ENCODE measurements at regions not wholly inside any gene's neighbourhood (a gene's known extent, or its start where the extent isn't known, plus 50 kb on each side); places are given as distances from the start of the nearest gene placed in this dataset.

DNA sequence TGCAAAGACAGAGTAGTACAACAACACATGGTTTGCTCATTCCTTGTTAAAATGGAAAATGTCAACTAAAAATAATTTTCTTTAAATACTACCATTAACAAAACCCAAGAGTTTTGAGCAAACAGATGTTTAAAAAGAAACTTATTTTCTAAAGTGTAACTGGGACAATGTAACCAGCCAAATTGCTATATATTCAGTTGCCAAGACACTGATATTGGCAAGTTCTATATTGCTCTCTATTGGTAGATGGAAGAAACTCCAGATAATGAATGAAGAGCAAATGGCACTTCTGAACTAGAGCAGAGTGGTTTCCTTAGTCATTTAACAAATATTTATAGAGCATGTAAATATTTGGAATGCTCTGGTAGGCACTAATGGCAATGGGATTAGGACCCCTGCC, 966.2 kb downstream of the RPA4 start:
- no TSS peak for BruUV-seq (replicated peaks)
- Histone ChIP-seq H4K91ac (ENCODE audit: insufficient read depth, low read depth, low read length) (no peak overlapping the region), H3K23ac (ENCODE audit: low read depth, low read length) (no peak overlapping the region), H3K4me2 (ENCODE audit: low read depth, low read length) (no peak overlapping the region), H3K79me1 (ENCODE audit: low read depth in 1 of 2, low read length in 2 of 2) (no peaks in the 10 kb centered on the region), H4K8ac (ENCODE audit: low read depth in 2 of 2, low read length in 2 of 2) (no peak overlapping the region), H3K36me3 (ENCODE audit: control insufficient read depth, insufficient read depth, low read length) (no peaks in the 10 kb centered on the region), H3K27me3 (ENCODE audit: control insufficient read depth, insufficient read depth, low read length) (no peaks in the 10 kb centered on the region), H3K27ac (ENCODE audit: insufficient read depth, low read length) (no peak overlapping the region), H3K9me1 (ENCODE audit: insufficient read depth, low read length) (no peaks in the 10 kb centered on the region), H3K56ac (ENCODE audit: extremely low read depth, insufficient read depth, low read length) (no peak overlapping the region), H2BK15ac (ENCODE audit: low read depth, low read length) (no peak overlapping the region), H2BK5ac (ENCODE audit: low read depth, low read length, poor library complexity, severe bottlenecking) (no peak overlapping the region), H3K4me3 (ENCODE audit: insufficient read depth, low read depth, low read length) (no peak overlapping the region), H2AK5ac (ENCODE audit: low read depth, low read length) (no peak overlapping the region), H3K9ac (ENCODE audit: low read depth, low read length) (no peak overlapping the region), H3K18ac (ENCODE audit: low read depth, low read length) (no peak overlapping the region), H2AK9ac (replicated peaks; ENCODE audit: low read depth, low read length, poor library complexity) (no peak overlapping the region), H3K14ac (replicated peaks; ENCODE audit: low read depth, low read length) (no peak overlapping the region), H3K4ac (ENCODE audit: low read depth, low read length) (no peak overlapping the region), H3K4me1 (ENCODE audit: control insufficient read depth, insufficient read depth, low read length) (no peaks in the 10 kb centered on the region), H3K9me3 (ENCODE audit: control insufficient read depth, insufficient read depth, low read length) (peaks cover 29% of the 10 kb centered on the region; the same call in 1 of the 2 replicates), H2AFZ (replicated peaks; ENCODE audit: low read length, poor library complexity) (no peak overlapping the region), H4K5ac (ENCODE audit: low read depth, low read length) (no peak overlapping the region), H2BK20ac (ENCODE audit: low read depth, low read length) (no peak overlapping the region), H4K20me1 (ENCODE audit: insufficient read depth, low read length) (no peaks in the 10 kb centered on the region), H2BK120ac (ENCODE audit: low read depth, low read length) (no peak overlapping the region)
- CTCF ChIA-PET: interaction anchor here (0.5 kb wide), 1 partner anchor 31 kb away, joined by 4 read pairs; no protein-coding TSS in a partner anchor
- in situ Hi-C loops (cut with MboI; ENCODE audit: low sequenced_read_pairs): no loop called here
- POLR2A ChIA-PET (ENCODE audit: unreplicated experiment): no interaction called here
- dilution Hi-C loops (cut with HindIII; ENCODE audit: low sequenced_read_pairs, unreplicated experiment): no loop called here
- no peak for ATAC-seq (ENCODE audit: low read depth)
- no peak for DNase-seq
- no peak for TF ChIP-seq RAD21 (IDR thresholded peaks at IDR 0.05; ENCODE audit: low read length)
- TF ChIP-seq SMC3 (IDR thresholded peaks at IDR 0.05; ENCODE audit: low read depth, low read length): no peak
- TF ChIP-seq POLR2A (IDR thresholded peaks at IDR 0.05; ENCODE audit: low read depth, low read length): no peak
- TF ChIP-seq NFE2L2 (IDR thresholded peaks at IDR 0.05; ENCODE audit: low read depth, low read length): no peak
- TF ChIP-seq RCOR1 (IDR thresholded peaks at IDR 0.05; ENCODE audit: insufficient replicate concordance, low read length): no peak
- no peak for TF ChIP-seq MAZ (IDR thresholded peaks at IDR 0.05; ENCODE audit: borderline replicate concordance, low read depth, low read length)
- TF ChIP-seq CEBPB (IDR thresholded peaks at IDR 0.05; ENCODE audit: low read depth, low read length): no peak
- no peak for TF ChIP-seq BHLHE40 (IDR thresholded peaks at IDR 0.05; ENCODE audit: low read depth, low read length)
- no peak for TF ChIP-seq MAFK (IDR thresholded peaks at IDR 0.05; ENCODE audit: low read depth, low read length)
- TF ChIP-seq, protein P1, sequence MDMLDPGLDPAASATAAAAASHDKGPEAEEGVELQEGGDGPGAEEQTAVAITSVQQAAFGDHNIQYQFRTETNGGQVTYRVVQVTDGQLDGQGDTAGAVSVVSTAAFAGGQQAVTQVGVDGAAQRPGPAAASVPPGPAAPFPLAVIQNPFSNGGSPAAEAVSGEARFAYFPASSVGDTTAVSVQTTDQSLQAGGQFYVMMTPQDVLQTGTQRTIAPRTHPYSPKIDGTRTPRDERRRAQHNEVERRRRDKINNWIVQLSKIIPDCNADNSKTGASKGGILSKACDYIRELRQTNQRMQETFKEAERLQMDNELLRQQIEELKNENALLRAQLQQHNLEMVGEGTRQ (IDR thresholded peaks at IDR 0.05; ENCODE audit: low read depth, low read length): no peak
- no peak for TF ChIP-seq MXI1 (IDR thresholded peaks at IDR 0.05; ENCODE audit: borderline replicate concordance, low read depth, low read length)
- no peak for TF ChIP-seq FOS (IDR thresholded peaks at IDR 0.05; ENCODE audit: low read depth, low read length)
- TF ChIP-seq, protein P2, sequence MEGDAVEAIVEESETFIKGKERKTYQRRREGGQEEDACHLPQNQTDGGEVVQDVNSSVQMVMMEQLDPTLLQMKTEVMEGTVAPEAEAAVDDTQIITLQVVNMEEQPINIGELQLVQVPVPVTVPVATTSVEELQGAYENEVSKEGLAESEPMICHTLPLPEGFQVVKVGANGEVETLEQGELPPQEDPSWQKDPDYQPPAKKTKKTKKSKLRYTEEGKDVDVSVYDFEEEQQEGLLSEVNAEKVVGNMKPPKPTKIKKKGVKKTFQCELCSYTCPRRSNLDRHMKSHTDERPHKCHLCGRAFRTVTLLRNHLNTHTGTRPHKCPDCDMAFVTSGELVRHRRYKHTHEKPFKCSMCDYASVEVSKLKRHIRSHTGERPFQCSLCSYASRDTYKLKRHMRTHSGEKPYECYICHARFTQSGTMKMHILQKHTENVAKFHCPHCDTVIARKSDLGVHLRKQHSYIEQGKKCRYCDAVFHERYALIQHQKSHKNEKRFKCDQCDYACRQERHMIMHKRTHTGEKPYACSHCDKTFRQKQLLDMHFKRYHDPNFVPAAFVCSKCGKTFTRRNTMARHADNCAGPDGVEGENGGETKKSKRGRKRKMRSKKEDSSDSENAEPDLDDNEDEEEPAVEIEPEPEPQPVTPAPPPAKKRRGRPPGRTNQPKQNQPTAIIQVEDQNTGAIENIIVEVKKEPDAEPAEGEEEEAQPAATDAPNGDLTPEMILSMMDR (conservative IDR thresholded peaks at IDR 0.05; ENCODE audit: low read depth, low read length): no peak
- intact Hi-C loops (cut with micrococcal nuclease): no loop called here
